ENCODE measurements at regions not wholly inside any gene's neighbourhood (a gene's known extent, or its start where the extent isn't known, plus 50 kb on each side); places are given as distances from the start of the nearest gene placed in this dataset.

- no peak overlapping the region for H2AK9ac ChIP-seq (replicated peaks; ENCODE audit: low read depth, low read length, poor library complexity)
- no peak for TF ChIP-seq RCOR1 (IDR thresholded peaks at IDR 0.05; ENCODE audit: insufficient replicate concordance, low read length)
- TF ChIP-seq NFE2L2 (IDR thresholded peaks at IDR 0.05; ENCODE audit: low read depth, low read length), result no peak
- TF ChIP-seq CEBPB (IDR thresholded peaks at IDR 0.05; ENCODE audit: low read depth, low read length), result no peak
- no peak overlapping the region for H3K4ac ChIP-seq (ENCODE audit: low read depth, low read length)
- no peak overlapping the region for H2AFZ ChIP-seq (replicated peaks; ENCODE audit: low read length, poor library complexity)
- no peaks in the 10 kb centered on the region for H3K27me3 ChIP-seq (ENCODE audit: control insufficient read depth, insufficient read depth, low read length)
- no peaks in the 10 kb centered on the region for H3K36me3 ChIP-seq (ENCODE audit: control insufficient read depth, insufficient read depth, low read length)
- H3K4me3 ChIP-seq (ENCODE audit: insufficient read depth, low read depth, low read length), result no peak overlapping the region
- in situ Hi-C loops (cut with MboI; ENCODE audit: low sequenced_read_pairs), result no loop called here
- H3K4me2 ChIP-seq (ENCODE audit: low read depth, low read length), result no peak overlapping the region
- no peak overlapping the region for H3K9ac ChIP-seq (ENCODE audit: low read depth, low read length)
- no peak overlapping the region for H3K56ac ChIP-seq (ENCODE audit: extremely low read depth, insufficient read depth, low read length)
- dilution Hi-C loops (cut with HindIII; ENCODE audit: low sequenced_read_pairs, unreplicated experiment), result no loop called here
- H4K91ac ChIP-seq (ENCODE audit: insufficient read depth, low read depth, low read length), result no peak overlapping the region
- intact Hi-C loops (cut with micrococcal nuclease), result no loop called here
- H3K4me1 ChIP-seq (ENCODE audit: control insufficient read depth, insufficient read depth, low read length), result no peaks in the 10 kb centered on the region
- H3K18ac ChIP-seq (ENCODE audit: low read depth, low read length), result no peak overlapping the region
- DNase-seq (no peak), ATAC-seq (ENCODE audit: low read depth) (no peak)
- no peak overlapping the region for H4K8ac ChIP-seq (ENCODE audit: low read depth in 2 of 2, low read length in 2 of 2)
- ChIA-PET POLR2A (ENCODE audit: unreplicated experiment) (no interaction called here), CTCF (no interaction called here)
- no CpG with 5 or more reads among the region's 1 CpG for WGBS, 2 experiments (ENCODE audit: extremely low coverage in 2 of 2, insufficient read length in 1 of 2)
- no peak overlapping the region for H3K14ac ChIP-seq (replicated peaks; ENCODE audit: low read depth, low read length)
- no TSS peak for BruUV-seq (replicated peaks)
- no peaks in the 10 kb centered on the region for H3K79me1 ChIP-seq (ENCODE audit: low read depth in 1 of 2, low read length in 2 of 2)
- H3K9me3 ChIP-seq (ENCODE audit: control insufficient read depth, insufficient read depth, low read length), result no peaks in the 10 kb centered on the region
- no peak overlapping the region for H4K5ac ChIP-seq (ENCODE audit: low read depth, low read length)
- H4K20me1 ChIP-seq (ENCODE audit: insufficient read depth, low read length), result no peaks in the 10 kb centered on the region
- no peak overlapping the region for H2BK15ac ChIP-seq (ENCODE audit: low read depth, low read length)
- no peak overlapping the region for H2AK5ac ChIP-seq (ENCODE audit: low read depth, low read length)
- H3K23ac ChIP-seq (ENCODE audit: low read depth, low read length), result no peak overlapping the region
- H2BK5ac ChIP-seq (ENCODE audit: low read depth, low read length, poor library complexity, severe bottlenecking), result no peak overlapping the region
- no peak overlapping the region for H2BK120ac ChIP-seq (ENCODE audit: low read depth, low read length)
- no peaks in the 10 kb centered on the region for H3K9me1 ChIP-seq (ENCODE audit: insufficient read depth, low read length)
- no peak overlapping the region for H3K27ac ChIP-seq (ENCODE audit: insufficient read depth, low read length)
- H2BK20ac ChIP-seq (ENCODE audit: low read depth, low read length), result no peak overlapping the region
These were observed 371.8 kb upstream of the NRSN1 start for GRCh38 chr6:23754197-23754596.
